Fibroblast of lung (primary cell): ENCODE measurements at regions not wholly inside any gene's neighbourhood (a gene's known extent, or its start where the extent isn't known, plus 50 kb on each side); places are given as distances from the start of the nearest gene placed in this dataset.

Experiments used
- CTCF ChIP-seq, 2 donors: IDR thresholded peaks in 1 of 2; conservative IDR thresholded peaks in 1 of 2; 1 replicate in 1 of 2; 2 replicates in 1 of 2; pipeline ENCODE4 v1.5.1; 2011 to 2012; ENCODE audit warnings: low read length in 2 of 2, control low read depth in 1 of 2, inconsistent platforms in 1 of 2, low read depth in 1 of 2, mild to moderate bottlenecking in 1 of 2
- EZH2 ChIP-seq: IDR thresholded peaks from 2 replicates; pipeline ENCODE4 v1.5.1; 2012; ENCODE audit warnings: low read length, control low read depth, mild to moderate bottlenecking; ENCODE audit errors: missing control alignments

GRCh38 chr4:138300616-138301015, 58.5 kb upstream of the SLC7A11 start:
- TF ChIP-seq CTCF (conservative IDR thresholded peaks at IDR 0.05 in 1 of 2, IDR thresholded peaks at IDR 0.05 in 1 of 2; ENCODE audit: low read depth in 1 of 2, low read length in 2 of 2), result no peak
- no peak for TF ChIP-seq EZH2
